ENCODE measurements at regions not wholly inside any gene's neighbourhood (a gene's known extent, or its start where the extent isn't known, plus 50 kb on each side); places are given as distances from the start of the nearest gene placed in this dataset.

DNA sequence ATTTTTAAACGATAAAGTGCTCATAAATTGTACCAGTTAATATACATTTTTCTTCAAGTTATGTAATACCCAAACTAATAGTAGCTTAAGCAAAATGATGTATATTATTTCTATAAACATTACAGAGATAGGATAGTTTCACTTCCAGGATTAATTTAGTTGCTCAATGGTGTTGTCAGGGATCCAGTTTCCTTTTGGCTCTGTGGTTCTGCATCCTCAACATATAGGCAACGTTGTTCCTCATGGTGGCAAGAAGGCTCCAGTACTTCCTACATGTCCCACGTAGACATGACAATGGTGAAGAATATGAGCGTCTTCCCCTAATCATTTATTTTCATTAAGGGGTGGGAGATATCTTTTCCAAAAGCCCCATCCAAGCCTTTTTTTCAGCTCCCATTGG lies 60.7 kb upstream of the DCD start:
- Histone ChIP-seq H3K4me1 (ENCODE audit: insufficient read depth, poor library complexity, severe bottlenecking) (no peaks in the 10 kb centered on the region), H3K36me3 (ENCODE audit: low read depth) (no peaks in the 10 kb centered on the region), H3K27me3 (ENCODE audit: insufficient read depth, poor library complexity, severe bottlenecking) (peaks cover 15% of the 10 kb centered on the region), H3K4me3 (ENCODE audit: severe bottlenecking) (no peak overlapping the region), H3K9me3 (ENCODE audit: severe bottlenecking) (no peaks in the 10 kb centered on the region), H3K27ac (ENCODE audit: poor library complexity, severe bottlenecking) (no peak overlapping the region)
- no peak for ATAC-seq (ENCODE audit: low read depth)
- TF ChIP-seq, protein P1, sequence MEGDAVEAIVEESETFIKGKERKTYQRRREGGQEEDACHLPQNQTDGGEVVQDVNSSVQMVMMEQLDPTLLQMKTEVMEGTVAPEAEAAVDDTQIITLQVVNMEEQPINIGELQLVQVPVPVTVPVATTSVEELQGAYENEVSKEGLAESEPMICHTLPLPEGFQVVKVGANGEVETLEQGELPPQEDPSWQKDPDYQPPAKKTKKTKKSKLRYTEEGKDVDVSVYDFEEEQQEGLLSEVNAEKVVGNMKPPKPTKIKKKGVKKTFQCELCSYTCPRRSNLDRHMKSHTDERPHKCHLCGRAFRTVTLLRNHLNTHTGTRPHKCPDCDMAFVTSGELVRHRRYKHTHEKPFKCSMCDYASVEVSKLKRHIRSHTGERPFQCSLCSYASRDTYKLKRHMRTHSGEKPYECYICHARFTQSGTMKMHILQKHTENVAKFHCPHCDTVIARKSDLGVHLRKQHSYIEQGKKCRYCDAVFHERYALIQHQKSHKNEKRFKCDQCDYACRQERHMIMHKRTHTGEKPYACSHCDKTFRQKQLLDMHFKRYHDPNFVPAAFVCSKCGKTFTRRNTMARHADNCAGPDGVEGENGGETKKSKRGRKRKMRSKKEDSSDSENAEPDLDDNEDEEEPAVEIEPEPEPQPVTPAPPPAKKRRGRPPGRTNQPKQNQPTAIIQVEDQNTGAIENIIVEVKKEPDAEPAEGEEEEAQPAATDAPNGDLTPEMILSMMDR (IDR thresholded peaks at IDR 0.05; ENCODE audit: poor library complexity, severe bottlenecking), result no peak
- no peak for DNase-seq (ENCODE audit: low spot score)

DNA sequence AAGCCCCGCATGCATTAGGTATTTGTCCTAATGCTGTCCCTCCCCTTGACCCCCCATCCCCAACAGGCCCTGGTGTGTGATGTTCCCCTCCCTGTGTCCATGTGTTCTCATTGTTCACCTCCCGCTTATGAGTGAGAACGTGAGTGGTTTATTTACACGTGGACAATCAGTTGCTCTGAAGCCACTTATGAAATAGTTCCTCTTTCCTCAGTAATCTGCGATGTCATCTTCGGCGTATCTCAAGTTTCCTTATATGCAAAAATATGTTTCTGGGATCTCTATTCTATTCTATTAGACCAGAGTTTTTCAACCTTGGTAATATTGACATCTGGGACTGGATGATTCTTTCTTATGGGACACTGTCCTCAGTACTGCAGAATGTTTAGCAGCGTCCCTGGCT lies 56.0 kb upstream of the DCD start:
- TF ChIP-seq, protein P1 (IDR thresholded peaks at IDR 0.05; ENCODE audit: poor library complexity, severe bottlenecking), result no peak
- no peak for ATAC-seq (ENCODE audit: low read depth)

DNA sequence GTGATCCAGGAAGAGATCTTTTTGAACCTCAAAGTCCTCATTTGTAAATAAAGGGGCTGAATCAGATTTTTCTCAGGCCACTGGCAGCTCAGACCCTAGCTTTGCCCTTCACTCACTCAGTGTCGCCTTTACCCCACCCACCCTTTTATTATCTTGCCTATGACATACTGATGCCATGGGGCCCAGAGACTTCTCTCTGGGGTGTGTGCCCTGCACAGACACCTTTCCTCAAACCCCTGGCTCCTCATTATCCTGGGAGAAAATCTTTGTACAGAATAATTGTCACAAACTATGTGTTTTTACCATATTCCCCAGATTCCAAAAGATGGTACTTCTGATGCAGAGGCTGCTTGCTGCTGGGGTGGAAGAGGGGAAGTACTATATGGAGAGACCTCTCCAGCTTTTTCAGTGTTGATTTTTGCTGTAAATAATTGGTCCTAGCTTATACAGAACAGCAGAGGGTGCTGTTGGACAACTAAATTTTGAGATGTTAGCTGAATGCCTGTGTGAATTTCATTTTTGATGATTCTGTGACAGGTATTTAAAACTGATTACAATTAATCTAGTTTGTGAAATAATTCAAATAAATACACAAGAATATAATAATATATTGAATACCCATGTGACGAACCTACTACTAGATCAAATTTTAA lies 53.9 kb upstream of the DCD start:
- Histone ChIP-seq H3K36me3 (ENCODE audit: low read depth) (no peaks in the 10 kb centered on the region), H3K4me3 (ENCODE audit: severe bottlenecking) (no peak overlapping the region), H3K9me3 (ENCODE audit: severe bottlenecking) (no peaks in the 10 kb centered on the region), H3K27ac (ENCODE audit: poor library complexity, severe bottlenecking) (no peak overlapping the region), H3K4me1 (ENCODE audit: insufficient read depth, poor library complexity, severe bottlenecking) (no peaks in the 10 kb centered on the region), H3K27me3 (ENCODE audit: insufficient read depth, poor library complexity, severe bottlenecking) (peaks cover 14% of the 10 kb centered on the region)
- DNase-seq (ENCODE audit: low spot score) (no peak), ATAC-seq (ENCODE audit: low read depth) (peak; percentile 52; the same call in 2 of the 3 replicates)
- TF ChIP-seq, protein P1 (IDR thresholded peaks at IDR 0.05; ENCODE audit: poor library complexity, severe bottlenecking), result peak; percentile 73

More for the DNA sequence above, 56.0 kb upstream of the DCD start:
- Histone ChIP-seq H3K27ac (ENCODE audit: poor library complexity, severe bottlenecking) (no peak overlapping the region), H3K27me3 (ENCODE audit: insufficient read depth, poor library complexity, severe bottlenecking) (no peaks in the 10 kb centered on the region), H3K4me3 (ENCODE audit: severe bottlenecking) (no peak overlapping the region), H3K4me1 (ENCODE audit: insufficient read depth, poor library complexity, severe bottlenecking) (no peaks in the 10 kb centered on the region), H3K9me3 (ENCODE audit: severe bottlenecking) (no peaks in the 10 kb centered on the region), H3K36me3 (ENCODE audit: low read depth) (no peaks in the 10 kb centered on the region)
- no peak for DNase-seq (ENCODE audit: low spot score)

DNA sequence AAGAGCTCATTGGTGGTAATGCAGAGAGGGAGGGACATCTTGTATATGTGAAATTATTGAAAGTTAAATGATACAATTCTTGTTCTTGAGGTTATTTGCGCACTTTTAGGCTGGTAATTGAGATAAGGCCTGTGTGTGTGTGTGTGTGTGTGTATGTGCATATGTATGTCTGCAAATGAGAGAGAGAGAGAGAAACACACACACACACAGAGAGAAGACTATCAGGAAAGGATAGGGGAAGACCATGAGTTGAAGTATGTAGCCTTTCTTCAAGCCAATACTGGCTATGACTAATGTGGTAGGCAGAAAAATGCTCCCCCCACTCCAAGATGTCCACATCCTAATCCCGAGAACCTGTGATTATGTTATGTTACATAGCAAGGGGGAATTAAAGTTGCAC lies 52.7 kb upstream of the DCD start:
- no peak overlapping the region for H3K4me3 ChIP-seq (ENCODE audit: severe bottlenecking)
- ATAC-seq (ENCODE audit: low read depth) (no peak), DNase-seq (ENCODE audit: low spot score) (no peak)
- no peaks in the 10 kb centered on the region for H3K4me1 ChIP-seq (ENCODE audit: insufficient read depth, poor library complexity, severe bottlenecking)
- H3K27me3 ChIP-seq (ENCODE audit: insufficient read depth, poor library complexity, severe bottlenecking), result peaks cover 20% of the 10 kb centered on the region
- TF ChIP-seq, protein P1 (IDR thresholded peaks at IDR 0.05; ENCODE audit: poor library complexity, severe bottlenecking), result no peak
- H3K36me3 ChIP-seq (ENCODE audit: low read depth), result no peaks in the 10 kb centered on the region
- no peak overlapping the region for H3K27ac ChIP-seq (ENCODE audit: poor library complexity, severe bottlenecking)
- H3K9me3 ChIP-seq (ENCODE audit: severe bottlenecking), result no peaks in the 10 kb centered on the region

DNA sequence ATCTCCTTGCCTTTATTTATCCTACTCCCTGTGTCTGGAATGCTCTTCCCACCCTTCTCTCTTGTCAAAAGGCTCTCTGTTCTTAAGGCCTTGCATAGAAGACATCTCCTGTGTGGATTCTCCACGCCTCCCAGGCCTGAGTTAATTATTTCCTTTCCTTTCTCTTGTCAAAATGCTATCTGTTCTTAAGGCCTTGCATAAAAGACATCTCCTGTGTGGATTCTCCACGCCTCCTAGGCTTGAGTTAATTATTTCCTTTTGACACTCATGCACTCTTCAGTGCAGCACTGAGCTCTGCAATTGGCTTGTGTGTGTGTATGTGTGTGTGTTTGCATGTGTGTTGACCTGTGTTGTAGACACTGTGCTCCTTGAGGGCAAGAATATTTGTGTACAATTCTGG lies 52.1 kb upstream of the DCD start:
- Histone ChIP-seq H3K36me3 (ENCODE audit: low read depth) (no peaks in the 10 kb centered on the region), H3K9me3 (ENCODE audit: severe bottlenecking) (no peaks in the 10 kb centered on the region), H3K27me3 (ENCODE audit: insufficient read depth, poor library complexity, severe bottlenecking) (peaks cover 20% of the 10 kb centered on the region), H3K27ac (ENCODE audit: poor library complexity, severe bottlenecking) (no peak overlapping the region), H3K4me1 (ENCODE audit: insufficient read depth, poor library complexity, severe bottlenecking) (no peaks in the 10 kb centered on the region), H3K4me3 (ENCODE audit: severe bottlenecking) (no peak overlapping the region)
- TF ChIP-seq, protein P1 (IDR thresholded peaks at IDR 0.05; ENCODE audit: poor library complexity, severe bottlenecking), result no peak
- DNase-seq (ENCODE audit: low spot score), result no peak
- ATAC-seq (ENCODE audit: low read depth), result no peak

Data from RWPE2 (cell line).